ENCODE measurements at regions not wholly inside any gene's neighbourhood (a gene's known extent, or its start where the extent isn't known, plus 50 kb on each side); places are given as distances from the start of the nearest gene placed in this dataset.

GRCh38 chr4:11537846-11538245, 109.2 kb upstream of the HS3ST1 start:
- Histone ChIP-seq H3K36me3 (replicated peaks in 1 of 2; ENCODE audit: control insufficient read depth in 1 of 2, insufficient read depth in 2 of 2, low read length in 1 of 2) (no peaks in the 10 kb centered on the region), H3K27me3 (ENCODE audit: insufficient read depth) (no peaks in the 10 kb centered on the region), H3K4me2 (no peak overlapping the region), H3K4me1 (ENCODE audit: control insufficient read depth in 1 of 2, insufficient read depth in 2 of 2, low read depth in 1 of 2, low read length in 1 of 2) (no peaks in the 10 kb centered on the region), H3K27ac (ENCODE audit: low read depth in 2 of 2, low read length in 1 of 2) (no peak overlapping the region), H3F3A (replicated peaks; ENCODE audit: insufficient read depth) (no peaks in the 10 kb centered on the region), H2AFZ (ENCODE audit: low read depth) (no peak overlapping the region), H4K20me1 (ENCODE audit: insufficient read depth) (no peaks in the 10 kb centered on the region), H3K79me2 (ENCODE audit: insufficient read depth) (no peaks in the 10 kb centered on the region), H3K9me3 (no peaks in the 10 kb centered on the region), H3K4me3 (ENCODE audit: low read depth in 2 of 2, low read length in 1 of 2) (no peak overlapping the region), H3K9ac (no peak overlapping the region), H3K9me2 (no peaks in the 10 kb centered on the region)
- ChIA-PET POLR2A (no interaction called here), CTCF (no interaction called here)
- DNase-seq, result no peak
- 17% methylated on average over 4 of the region's 4 CpGs for WGBS (ENCODE audit: low lambda C conversion rate)
- TF ChIP-seq JUND (IDR thresholded peaks at IDR 0.05) (no peak), NRF1 (IDR thresholded peaks at IDR 0.05; ENCODE audit: low read depth, low read length) (no peak), RFX5 (IDR thresholded peaks at IDR 0.05; ENCODE audit: low read length) (no peak), EZH2phosphoT487 (IDR thresholded peaks at IDR 0.05; ENCODE audit: borderline replicate concordance, low read depth) (no peak), ELF1 (IDR thresholded peaks at IDR 0.05) (no peak), REST (IDR thresholded peaks at IDR 0.05; ENCODE audit: low read depth, low read length) (no peak), MEF2A (IDR thresholded peaks at IDR 0.05; ENCODE audit: borderline replicate concordance, low read depth) (no peak), USF2 (IDR thresholded peaks at IDR 0.05; ENCODE audit: borderline replicate concordance, low read depth, low read length) (no peak), GABPA (IDR thresholded peaks at IDR 0.05; ENCODE audit: low read depth) (no peak), RAD21 (IDR thresholded peaks at IDR 0.05; ENCODE audit: low read length) (no peak), CHD2 (IDR thresholded peaks at IDR 0.05; ENCODE audit: low read length, partially characterized antibody) (no peak), PBX3 (IDR thresholded peaks at IDR 0.05) (no peak), YY1 (IDR thresholded peaks at IDR 0.05; ENCODE audit: low read depth) (no peak), ZBTB33 (IDR thresholded peaks at IDR 0.05; ENCODE audit: borderline replicate concordance, low read depth) (no peak), FOSL2 (IDR thresholded peaks at IDR 0.05; ENCODE audit: borderline replicate concordance, low read depth) (no peak), RCOR1 (IDR thresholded peaks at IDR 0.05; ENCODE audit: low read length) (no peak)
